RWPE2 (cell line): ENCODE measurements at regions not wholly inside any gene's neighbourhood (a gene's known extent, or its start where the extent isn't known, plus 50 kb on each side); places are given as distances from the start of the nearest gene placed in this dataset.

Experiments used
- ATAC-seq: fragments of 200-7000 bp; cut with Tn5 transposase; 3 replicates; pipeline ENCODE4 v1.9.1; 2021; ENCODE audit warnings: low read depth
- DNase-seq: peaks from one replicate; pipeline ENCODE4 v3.0.0-alpha.2; 2020; ENCODE audit warnings: low spot score
- H3K27ac ChIP-seq: fragments of 450-650 bp; 2 replicates; pipeline ENCODE4 v1.5.1; 2017; ENCODE audit warnings: mild to moderate bottlenecking; ENCODE audit not compliant: poor library complexity, severe bottlenecking
- H3K27me3 ChIP-seq: fragments of 250-450 bp; sonication (Bioruptor Pico); 2 replicates; pipeline ENCODE4 v1.5.1; 2021; ENCODE audit warnings: mild to moderate bottlenecking, moderate library complexity; ENCODE audit not compliant: insufficient read depth, poor library complexity, severe bottlenecking
- H3K36me3 ChIP-seq: fragments of 250-450 bp; sonication (Bioruptor Pico); 2 replicates; pipeline ENCODE4 v1.5.1; 2020; ENCODE audit warnings: low read depth, mild to moderate bottlenecking, moderate library complexity
- H3K4me1 ChIP-seq: fragments of 250-450 bp; sonication (Bioruptor Pico); 2 replicates; pipeline ENCODE4 v1.5.1; 2021; ENCODE audit warnings: mild to moderate bottlenecking, moderate library complexity; ENCODE audit not compliant: insufficient read depth, poor library complexity, severe bottlenecking
- H3K4me3 ChIP-seq: fragments of 250-450 bp; sonication (Bioruptor Pico); 2 replicates; pipeline ENCODE4 v1.5.1; 2021; ENCODE audit warnings: mild to moderate bottlenecking, moderate library complexity; ENCODE audit not compliant: severe bottlenecking
- H3K9me3 ChIP-seq: fragments of 250-450 bp; sonication (Bioruptor Pico); 2 replicates; pipeline ENCODE4 v1.5.1; 2021; ENCODE audit warnings: mild to moderate bottlenecking, moderate library complexity; ENCODE audit not compliant: severe bottlenecking
- TF ChIP-seq, protein P1 (sequence below): fragments of 450-650 bp; IDR thresholded peaks from one replicate; pipeline ENCODE4 v1.5.1; 2017; ENCODE audit warnings: mild to moderate bottlenecking, moderate library complexity; ENCODE audit not compliant: poor library complexity, severe bottlenecking

DNA sequence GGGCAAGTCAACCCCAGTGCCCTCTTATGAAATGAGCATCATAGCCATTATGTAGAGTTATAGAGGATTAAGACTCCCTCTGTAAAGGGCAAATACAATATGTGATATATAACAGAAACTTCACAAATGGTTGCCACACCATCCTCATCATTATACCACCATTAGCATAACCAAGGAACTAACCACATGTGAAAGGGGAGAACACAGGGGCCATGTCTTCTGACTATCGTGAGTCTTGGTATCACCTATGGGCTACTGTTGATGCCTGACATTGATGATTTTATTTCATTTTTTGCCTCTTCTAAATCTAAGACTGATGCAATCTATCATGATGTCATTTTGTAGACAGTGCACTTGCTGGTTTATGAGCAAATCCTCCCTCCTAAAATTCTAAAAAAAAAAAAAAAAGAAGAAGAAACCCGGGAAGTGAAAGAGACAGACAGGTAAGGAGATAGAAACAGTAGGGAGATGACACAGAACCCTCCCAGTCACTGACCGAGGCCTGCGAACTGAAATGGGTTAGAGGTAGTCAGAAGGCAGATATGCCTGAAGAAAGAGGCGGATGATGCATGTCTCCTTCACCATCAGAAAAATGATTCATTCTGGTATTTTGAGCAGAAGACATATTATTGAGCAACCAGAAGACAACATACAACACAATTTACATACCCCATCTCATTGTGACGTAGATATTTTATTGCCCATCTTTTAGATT, 266.0 kb downstream of the DMAC1 start:
- no peaks in the 10 kb centered on the region for H3K27me3 ChIP-seq
- no peak for DNase-seq
- H3K9me3 ChIP-seq: no peaks in the 10 kb centered on the region
- TF ChIP-seq, protein P1, sequence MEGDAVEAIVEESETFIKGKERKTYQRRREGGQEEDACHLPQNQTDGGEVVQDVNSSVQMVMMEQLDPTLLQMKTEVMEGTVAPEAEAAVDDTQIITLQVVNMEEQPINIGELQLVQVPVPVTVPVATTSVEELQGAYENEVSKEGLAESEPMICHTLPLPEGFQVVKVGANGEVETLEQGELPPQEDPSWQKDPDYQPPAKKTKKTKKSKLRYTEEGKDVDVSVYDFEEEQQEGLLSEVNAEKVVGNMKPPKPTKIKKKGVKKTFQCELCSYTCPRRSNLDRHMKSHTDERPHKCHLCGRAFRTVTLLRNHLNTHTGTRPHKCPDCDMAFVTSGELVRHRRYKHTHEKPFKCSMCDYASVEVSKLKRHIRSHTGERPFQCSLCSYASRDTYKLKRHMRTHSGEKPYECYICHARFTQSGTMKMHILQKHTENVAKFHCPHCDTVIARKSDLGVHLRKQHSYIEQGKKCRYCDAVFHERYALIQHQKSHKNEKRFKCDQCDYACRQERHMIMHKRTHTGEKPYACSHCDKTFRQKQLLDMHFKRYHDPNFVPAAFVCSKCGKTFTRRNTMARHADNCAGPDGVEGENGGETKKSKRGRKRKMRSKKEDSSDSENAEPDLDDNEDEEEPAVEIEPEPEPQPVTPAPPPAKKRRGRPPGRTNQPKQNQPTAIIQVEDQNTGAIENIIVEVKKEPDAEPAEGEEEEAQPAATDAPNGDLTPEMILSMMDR: no peak
- H3K27ac ChIP-seq: no peak overlapping the region
- no peaks in the 10 kb centered on the region for H3K4me1 ChIP-seq
- H3K4me3 ChIP-seq: no peak overlapping the region
- ATAC-seq: no peak
- no peaks in the 10 kb centered on the region for H3K36me3 ChIP-seq

DNA sequence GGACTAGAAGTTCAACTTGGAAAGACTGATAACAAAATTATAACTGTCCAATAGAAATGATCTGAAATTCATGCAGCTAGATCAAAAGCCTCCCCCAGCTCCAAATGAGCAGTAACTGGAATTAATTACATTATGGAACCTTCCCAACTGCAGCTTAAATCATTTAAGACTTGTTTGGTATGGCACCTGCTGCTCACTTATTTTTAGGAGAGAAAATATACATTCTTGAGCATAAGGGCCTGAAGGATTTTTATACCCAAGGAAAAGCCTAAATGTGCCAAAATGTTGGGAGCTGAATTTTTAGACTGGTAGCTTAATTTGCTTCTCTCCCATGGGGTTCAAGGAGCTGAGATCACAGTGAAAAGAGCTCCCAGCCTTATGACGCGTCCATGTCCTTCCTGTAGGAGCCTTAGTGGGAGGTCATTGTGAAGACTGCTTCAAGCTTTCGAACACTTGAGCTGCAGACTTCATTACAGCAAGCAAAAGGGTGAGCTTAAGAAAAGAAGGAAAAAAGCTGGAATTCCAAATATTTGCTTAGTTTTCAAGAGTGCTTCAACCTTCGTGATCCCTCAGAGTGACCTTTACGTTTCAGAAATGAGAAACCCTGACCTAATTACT, 276.0 kb downstream of the DMAC1 start:
- DNase-seq (no peak), ATAC-seq (no peak)
- H3K9me3 ChIP-seq: no peaks in the 10 kb centered on the region

DNA sequence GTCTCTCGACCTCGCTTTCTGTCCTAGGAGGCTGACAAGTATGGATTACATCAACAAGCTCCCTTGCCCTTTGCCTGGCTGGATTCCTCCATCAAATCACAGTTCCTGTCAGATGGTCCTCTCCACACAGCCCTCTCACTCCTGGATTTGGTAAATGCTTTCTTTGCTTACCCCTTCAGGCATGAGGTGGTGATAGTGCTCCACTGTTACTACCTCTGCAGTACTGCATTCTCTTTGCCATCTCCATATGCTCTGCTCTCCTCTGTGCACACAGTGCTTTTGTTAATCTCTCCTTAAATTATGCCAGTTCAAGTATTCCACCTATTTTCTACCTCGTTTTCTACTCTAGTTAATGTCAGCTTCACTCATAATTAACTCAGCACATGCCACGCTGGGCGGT, 279.2 kb downstream of the DMAC1 start:
- ATAC-seq: no peak
- H3K4me1 ChIP-seq: no peaks in the 10 kb centered on the region
- no peak for DNase-seq
- H3K9me3 ChIP-seq: no peaks in the 10 kb centered on the region
- H3K4me3 ChIP-seq: no peak overlapping the region
- H3K36me3 ChIP-seq: no peaks in the 10 kb centered on the region
- TF ChIP-seq, protein P1: no peak
- H3K27me3 ChIP-seq: no peaks in the 10 kb centered on the region
- H3K27ac ChIP-seq: no peak overlapping the region

More for the DNA sequence above, 276.0 kb downstream of the DMAC1 start:
- Histone ChIP-seq H3K27ac (no peak overlapping the region), H3K4me1 (no peaks in the 10 kb centered on the region), H3K27me3 (no peaks in the 10 kb centered on the region), H3K4me3 (no peak overlapping the region), H3K36me3 (no peaks in the 10 kb centered on the region)
- TF ChIP-seq, protein P1: no peak

DNA sequence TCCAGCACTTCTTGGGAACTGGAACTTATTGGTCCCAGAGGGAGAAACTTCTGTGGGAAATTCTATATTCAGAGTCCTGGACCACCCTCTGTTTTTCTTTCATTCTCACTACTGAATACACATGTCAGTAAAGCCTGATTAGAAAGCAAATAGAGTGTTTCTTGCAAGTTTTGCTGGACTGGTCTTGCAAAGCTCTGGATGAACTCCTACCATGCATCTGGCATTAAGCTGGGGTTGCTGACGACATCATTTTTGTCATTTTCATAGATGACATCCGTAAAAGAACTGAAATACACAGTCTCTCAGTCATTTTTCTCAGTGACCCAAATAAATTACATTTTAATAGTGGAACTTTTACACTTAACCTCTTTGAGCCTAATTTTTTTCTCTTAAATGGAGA, 283.2 kb downstream of the DMAC1 start:
- no peaks in the 10 kb centered on the region for H3K27me3 ChIP-seq
- no peak for DNase-seq
- H3K9me3 ChIP-seq: no peaks in the 10 kb centered on the region
- no peaks in the 10 kb centered on the region for H3K4me1 ChIP-seq
- no peaks in the 10 kb centered on the region for H3K36me3 ChIP-seq
- H3K27ac ChIP-seq: no peak overlapping the region
- no peak overlapping the region for H3K4me3 ChIP-seq
- ATAC-seq: no peak
- TF ChIP-seq, protein P1: no peak

DNA sequence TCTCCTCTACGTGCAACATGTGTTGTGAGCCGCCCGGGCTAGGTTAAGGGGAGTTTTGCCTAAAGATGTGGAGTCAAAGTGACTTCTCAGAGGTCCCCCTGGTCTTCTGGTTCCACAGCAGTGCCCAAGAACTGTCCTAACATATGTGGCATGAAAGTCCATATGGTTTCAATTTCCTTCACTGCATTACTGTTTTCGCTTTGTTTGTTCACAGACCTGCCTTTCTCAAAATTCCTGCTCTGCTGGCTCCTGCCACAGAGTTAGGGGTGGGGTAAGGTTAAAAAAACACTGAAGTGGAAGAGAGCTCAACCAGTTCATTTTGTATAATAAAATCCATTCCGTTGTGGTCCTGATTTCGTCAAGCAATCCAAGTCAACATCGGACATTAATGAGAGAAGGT, 289.4 kb downstream of the DMAC1 start:
- no peak for DNase-seq
- ATAC-seq: no peak

More for the DNA sequence above, 289.4 kb downstream of the DMAC1 start:
- Histone ChIP-seq H3K4me1 (no peaks in the 10 kb centered on the region), H3K36me3 (no peaks in the 10 kb centered on the region), H3K4me3 (no peak overlapping the region), H3K9me3 (no peaks in the 10 kb centered on the region), H3K27me3 (no peaks in the 10 kb centered on the region), H3K27ac (no peak overlapping the region)
- TF ChIP-seq, protein P1: no peak
